CD8-positive, alpha-beta memory T cell (primary cell): ENCODE measurements at regions not wholly inside any gene's neighbourhood (a gene's known extent, or its start where the extent isn't known, plus 50 kb on each side); places are given as distances from the start of the nearest gene placed in this dataset.

Experiments used
- CTCF ChIA-PET: fragments of 350-600 bp; sonication (Branson Sonifier 250); formaldehyde crosslinking; loops from one replicate; lab custom pipeline; 2021; ENCODE audit warnings: antibody characterized with exemption; lab: Charles Lee
- POLR2A ChIA-PET: fragments of 350-600 bp; sonication (Branson Sonifier 250); formaldehyde crosslinking; loops from one replicate; lab custom pipeline; 2021; ENCODE audit warnings: antibody characterized with exemption; lab: Charles Lee
- DNase-seq, 5 donors: peaks; one replicate each; pipeline versions ENCODE4 v3.0.0 to v3.0.0-alpha.2; 2020 to 2022; ENCODE audit warnings: mixed read lengths in 1 of 5
- H3K27ac ChIP-seq: one replicate; pipeline ENCODE4 v1.7.0; 2013; ENCODE audit warnings: low read depth, mild to moderate bottlenecking, low read length, moderate library complexity
- H3K27me3 ChIP-seq: 2 replicates; pipeline ENCODE4 v1.7.0; 2013; ENCODE audit warnings: low read length, mild to moderate bottlenecking; ENCODE audit not compliant: insufficient read depth, poor library complexity, severe bottlenecking
- H3K36me3 ChIP-seq: 2 replicates; pipeline ENCODE4 v1.7.0; 2013; ENCODE audit warnings: mild to moderate bottlenecking, low read length, moderate library complexity; ENCODE audit not compliant: insufficient read depth
- H3K4me1 ChIP-seq: 2 replicates; pipeline ENCODE4 v1.7.0; 2013; ENCODE audit warnings: mild to moderate bottlenecking, low read length, moderate library complexity; ENCODE audit not compliant: insufficient read depth
- H3K4me3 ChIP-seq: 2 replicates; pipeline ENCODE4 v1.7.0; 2013; ENCODE audit warnings: mild to moderate bottlenecking, low read length
- H3K9me3 ChIP-seq: 2 replicates; pipeline ENCODE4 v1.7.0; 2013; ENCODE audit warnings: mild to moderate bottlenecking, low read length
- H3K27ac Mint-ChIP-seq, 8 donors: one replicate each; pipeline ENCODE4 v1.8.0; 2020 to 2021; ENCODE audit warnings: mixed read lengths in 8 of 8, mild to moderate bottlenecking in 6 of 8, inconsistent platforms in 3 of 8, moderate library complexity in 3 of 8
- H3K27me3 Mint-ChIP-seq, 2 donors: one replicate each; pipeline ENCODE4 v1.8.0; 2020 to 2021; ENCODE audit warnings: mixed read lengths in 2 of 2, mild to moderate bottlenecking in 1 of 2, moderate library complexity in 1 of 2
- H3K36me3 Mint-ChIP-seq, 3 donors: one replicate each; pipeline ENCODE4 v1.8.0; 2020 to 2021; ENCODE audit warnings: mixed read lengths in 3 of 3, inconsistent platforms in 1 of 3, mild to moderate bottlenecking in 1 of 3
- H3K4me1 Mint-ChIP-seq, 3 donors: one replicate each; pipeline ENCODE4 v1.8.0; 2020 to 2021; ENCODE audit warnings: mixed read lengths in 3 of 3, inconsistent platforms in 1 of 3, mild to moderate bottlenecking in 1 of 3
- H3K4me3 Mint-ChIP-seq, 7 donors: one replicate each; pipeline ENCODE4 v1.8.0; 2020 to 2021; ENCODE audit warnings: mixed read lengths in 7 of 7, mild to moderate bottlenecking in 6 of 7, moderate library complexity in 4 of 7, inconsistent platforms in 2 of 7
- H3K9me3 Mint-ChIP-seq, 5 donors: one replicate each; pipeline ENCODE4 v1.8.0; 2020 to 2022; ENCODE audit warnings: mixed read lengths in 5 of 5, mild to moderate bottlenecking in 3 of 5, moderate library complexity in 2 of 5, inconsistent platforms in 1 of 5

DNA sequence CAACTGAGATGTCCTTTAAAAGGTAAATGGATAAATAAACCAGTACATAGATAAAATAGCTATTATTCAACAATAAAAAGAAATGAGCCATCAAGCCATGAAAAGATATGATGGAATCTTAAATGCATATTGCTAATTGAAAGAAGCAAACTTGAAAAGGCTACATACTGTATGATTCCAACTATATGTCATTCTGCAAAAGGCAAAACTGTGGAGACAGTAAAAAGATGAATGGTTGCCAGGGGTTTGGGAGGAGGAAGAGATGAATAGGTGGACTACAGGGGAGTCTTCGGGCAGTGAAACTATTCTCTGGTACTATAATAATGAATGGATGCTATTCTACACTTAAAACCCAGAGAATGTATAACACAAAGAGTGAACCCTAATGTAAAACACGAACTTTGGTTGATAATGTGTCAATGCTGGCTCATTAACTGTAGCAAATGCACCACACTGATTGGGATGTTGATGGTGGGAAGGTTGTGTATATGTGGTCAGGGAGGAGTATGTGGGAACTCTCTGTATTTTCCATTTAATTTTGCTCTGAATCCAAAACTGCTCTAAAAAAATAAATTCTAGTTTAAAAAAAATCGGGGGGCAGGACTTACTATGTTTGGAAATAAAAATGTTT lies 73.7 kb upstream of the MYCN start:
- Histone ChIP-seq H3K9me3 (no peaks in the 10 kb centered on the region), H3K4me1 (no peaks in the 10 kb centered on the region), H3K27me3 (no peaks in the 10 kb centered on the region), H3K4me3 (no peak overlapping the region), H3K27ac (no peak overlapping the region), H3K36me3 (no peaks in the 10 kb centered on the region)
- Mint-ChIP-seq H3K27ac (no peak overlapping the region), H3K9me3 (peaks cover 0 to 5% (median 0%) of the 10 kb centered on the region in 5 donors), H3K27me3 (no peaks in the 10 kb centered on the region), H3K36me3 (no peaks in the 10 kb centered on the region), H3K4me1 (no peaks in the 10 kb centered on the region), H3K4me3 (no peak overlapping the region)
- ChIA-PET POLR2A (no interaction called here), CTCF (no interaction called here)
- no peak for DNase-seq

GRCh38 chr2:15867194-15868171 lies 72.9 kb upstream of the MYCN start:
- no peaks in the 10 kb centered on the region for H3K4me1 Mint-ChIP-seq
- no peak overlapping the region for H3K4me3 ChIP-seq
- peaks cover 0 to 5% (median 0%) of the 10 kb centered on the region in 5 donors for H3K9me3 Mint-ChIP-seq
- H3K27me3 Mint-ChIP-seq, result no peaks in the 10 kb centered on the region
- H3K9me3 ChIP-seq, result no peaks in the 10 kb centered on the region
- no peak overlapping the region for H3K27ac Mint-ChIP-seq
- no peaks in the 10 kb centered on the region for H3K36me3 Mint-ChIP-seq
- ChIA-PET POLR2A (no interaction called here), CTCF (no interaction called here)
- no peaks in the 10 kb centered on the region for H3K27me3 ChIP-seq
- no peak overlapping the region for H3K4me3 Mint-ChIP-seq
- H3K27ac ChIP-seq, result no peak overlapping the region
- no peaks in the 10 kb centered on the region for H3K36me3 ChIP-seq
- no peaks in the 10 kb centered on the region for H3K4me1 ChIP-seq
- DNase-seq, result no peak

GRCh38 chr2:15868186-15868585 lies 72.2 kb upstream of the MYCN start:
- Histone ChIP-seq H3K4me3 (no peak overlapping the region), H3K9me3 (no peaks in the 10 kb centered on the region), H3K4me1 (no peaks in the 10 kb centered on the region), H3K36me3 (no peaks in the 10 kb centered on the region), H3K27ac (no peak overlapping the region), H3K27me3 (no peaks in the 10 kb centered on the region)
- Mint-ChIP-seq H3K36me3 (no peaks in the 10 kb centered on the region), H3K4me3 (no peak overlapping the region), H3K4me1 (no peaks in the 10 kb centered on the region), H3K27me3 (no peaks in the 10 kb centered on the region), H3K27ac (no peak overlapping the region), H3K9me3 (peaks cover 0 to 5% (median 2%) of the 10 kb centered on the region in 5 donors)
- CTCF ChIA-PET, result no interaction called here
- POLR2A ChIA-PET, result no interaction called here
- no peak for DNase-seq

GRCh38 chr2:15868704-15869103 lies 71.6 kb upstream of the MYCN start:
- Histone ChIP-seq H3K27ac (no peak overlapping the region), H3K9me3 (no peaks in the 10 kb centered on the region), H3K4me3 (no peak overlapping the region), H3K4me1 (no peaks in the 10 kb centered on the region), H3K36me3 (no peaks in the 10 kb centered on the region), H3K27me3 (no peaks in the 10 kb centered on the region)
- Mint-ChIP-seq H3K27me3 (no peaks in the 10 kb centered on the region), H3K27ac (no peak overlapping the region), H3K4me1 (no peaks in the 10 kb centered on the region), H3K36me3 (no peaks in the 10 kb centered on the region), H3K9me3 (peaks cover 0 to 5% (median 2%) of the 10 kb centered on the region in 5 donors), H3K4me3 (no peak overlapping the region)
- no peak for DNase-seq
- ChIA-PET POLR2A (no interaction called here), CTCF (no interaction called here)

DNA sequence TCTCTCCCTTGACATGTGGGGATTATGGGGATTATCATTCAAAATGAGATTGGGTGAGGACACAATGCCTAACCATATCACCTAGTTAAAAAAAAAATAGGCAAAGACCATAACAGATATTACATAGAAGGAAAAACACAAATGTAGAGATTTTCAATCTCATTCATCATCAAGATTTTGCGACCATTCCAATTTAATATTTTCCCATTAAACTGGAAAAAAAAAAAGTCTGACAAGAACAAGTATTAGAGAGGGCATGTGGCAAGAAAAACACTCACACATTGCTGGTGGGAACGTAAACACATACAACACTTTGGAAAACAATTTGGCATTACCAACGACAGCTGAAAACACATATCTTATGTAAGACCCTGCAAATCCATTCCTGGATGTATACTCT lies 71.0 kb upstream of the MYCN start:
- ChIA-PET CTCF (no interaction called here), POLR2A (no interaction called here)
- no peak for DNase-seq
- Mint-ChIP-seq H3K27ac (no peak overlapping the region), H3K4me1 (no peaks in the 10 kb centered on the region), H3K27me3 (no peaks in the 10 kb centered on the region), H3K9me3 (peaks cover 0 to 5% (median 2%) of the 10 kb centered on the region in 5 donors), H3K36me3 (no peaks in the 10 kb centered on the region), H3K4me3 (no peak overlapping the region)
- Histone ChIP-seq H3K27ac (no peak overlapping the region), H3K27me3 (no peaks in the 10 kb centered on the region), H3K36me3 (no peaks in the 10 kb centered on the region), H3K4me1 (no peaks in the 10 kb centered on the region), H3K4me3 (no peak overlapping the region), H3K9me3 (no peaks in the 10 kb centered on the region)

- Histone ChIP-seq H3K4me3 (no peak overlapping the region), H3K27ac (no peak overlapping the region), H3K27me3 (no peaks in the 10 kb centered on the region), H3K9me3 (no peaks in the 10 kb centered on the region), H3K4me1 (no peaks in the 10 kb centered on the region), H3K36me3 (no peaks in the 10 kb centered on the region)
- no peak overlapping the region for H3K27ac Mint-ChIP-seq
- no peaks in the 10 kb centered on the region for H3K4me1 Mint-ChIP-seq
- ChIA-PET CTCF (no interaction called here), POLR2A (no interaction called here)
- no peak overlapping the region for H3K4me3 Mint-ChIP-seq
- no peaks in the 10 kb centered on the region for H3K27me3 Mint-ChIP-seq
- H3K36me3 Mint-ChIP-seq, result no peaks in the 10 kb centered on the region
- peaks cover 0 to 5% (median 2%) of the 10 kb centered on the region in 5 donors for H3K9me3 Mint-ChIP-seq
- DNase-seq, result no peak
Measured at GRCh38 chr2:15869871-15870270, 70.5 kb upstream of the MYCN start.

DNA sequence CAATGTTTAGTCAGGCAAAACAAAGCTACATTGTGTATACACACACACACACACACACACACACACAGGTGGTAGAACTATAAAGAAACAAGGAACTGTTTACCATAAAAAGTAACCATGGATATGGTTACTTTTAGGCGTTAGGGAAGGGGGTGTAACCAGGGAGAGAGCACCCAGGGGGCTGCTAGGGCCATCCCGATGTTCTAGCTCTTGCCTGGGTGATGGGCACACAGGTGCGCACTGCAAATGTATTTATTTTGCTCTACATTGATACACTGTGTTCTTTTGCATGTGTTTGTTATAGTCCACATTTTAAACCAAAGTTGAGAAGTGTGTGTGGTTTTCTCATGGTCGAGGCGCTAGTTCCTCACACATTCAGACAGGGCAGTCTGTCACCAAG lies 69.8 kb upstream of the MYCN start:
- ChIA-PET POLR2A (no interaction called here), CTCF (no interaction called here)
- H3K4me1 ChIP-seq, result no peaks in the 10 kb centered on the region
- no peaks in the 10 kb centered on the region for H3K27me3 ChIP-seq
- Mint-ChIP-seq H3K36me3 (no peaks in the 10 kb centered on the region), H3K9me3 (peaks cover 0 to 5% (median 2%) of the 10 kb centered on the region in 5 donors), H3K4me3 (no peak overlapping the region), H3K27me3 (no peaks in the 10 kb centered on the region), H3K4me1 (no peaks in the 10 kb centered on the region), H3K27ac (no peak overlapping the region)
- no peak overlapping the region for H3K4me3 ChIP-seq
- H3K36me3 ChIP-seq, result no peaks in the 10 kb centered on the region
- no peak overlapping the region for H3K27ac ChIP-seq
- no peaks in the 10 kb centered on the region for H3K9me3 ChIP-seq
- no peak for DNase-seq

GRCh38 chr2:15871239-15871783 lies 69.0 kb upstream of the MYCN start:
- Mint-ChIP-seq H3K4me3 (no peak overlapping the region), H3K27ac (no peak overlapping the region), H3K36me3 (no peaks in the 10 kb centered on the region), H3K27me3 (no peaks in the 10 kb centered on the region), H3K9me3 (peaks cover under 1 to 5% (median 2%) of the 10 kb centered on the region in 5 donors), H3K4me1 (no peaks in the 10 kb centered on the region)
- no peak overlapping the region for H3K4me3 ChIP-seq
- no peaks in the 10 kb centered on the region for H3K36me3 ChIP-seq
- CTCF ChIA-PET, result no interaction called here
- no peaks in the 10 kb centered on the region for H3K27me3 ChIP-seq
- no peaks in the 10 kb centered on the region for H3K4me1 ChIP-seq
- H3K9me3 ChIP-seq, result no peaks in the 10 kb centered on the region
- no peak overlapping the region for H3K27ac ChIP-seq
- no peak for DNase-seq
- POLR2A ChIA-PET, result no interaction called here
